Activated CD8-positive, alpha-beta T cell treated with anti-CD3 and anti-CD28 coated beads, Interleukin-2, amount 10 ng/mL, durations not matched to agents 7 days and 5 days (primary cell): ENCODE measurements at regions not wholly inside any gene's neighbourhood (a gene's known extent, or its start where the extent isn't known, plus 50 kb on each side); places are given as distances from the start of the nearest gene placed in this dataset.
A peak's percentile ranks its signal among the peaks of the same experiment; 100 is the strongest.

Experiments
- ATAC-seq: fragments of 150-1000 bp; cut with Tn5 transposase; one replicate; pipeline ENCODE4 v1.10.0; 2021; ENCODE audit warnings: moderate library complexity
- CTCF ChIA-PET: fragments of 350-600 bp; sonication (Branson Sonifier 250); formaldehyde crosslinking; loops from one replicate; lab custom pipeline; 2021; ENCODE audit warnings: antibody characterized with exemption; lab: Charles Lee
- POLR2A ChIA-PET: fragments of 350-600 bp; sonication (Branson Sonifier 250); formaldehyde crosslinking; loops from one replicate; lab custom pipeline; 2021; ENCODE audit warnings: antibody characterized with exemption; lab: Charles Lee
- DNase-seq: peaks from one replicate; pipeline ENCODE4 v3.0.0-alpha.2; 2020
- H3K27ac Mint-ChIP-seq: one replicate; pipeline ENCODE4 v1.8.0; 2021; ENCODE audit warnings: mild to moderate bottlenecking, mixed read lengths
- H3K27me3 Mint-ChIP-seq: one replicate; pipeline ENCODE4 v1.8.0; 2021; ENCODE audit warnings: low read depth, mixed read lengths
- H3K36me3 Mint-ChIP-seq: one replicate; pipeline ENCODE4 v1.8.0; 2021; ENCODE audit warnings: low read depth, mixed read lengths
- H3K4me1 Mint-ChIP-seq: one replicate; pipeline ENCODE4 v1.8.0; 2021; ENCODE audit warnings: low read depth, mixed read lengths
- H3K4me3 Mint-ChIP-seq: one replicate; pipeline ENCODE4 v1.8.0; 2021; ENCODE audit warnings: mild to moderate bottlenecking, mixed read lengths
- H3K9me3 Mint-ChIP-seq: one replicate; pipeline ENCODE4 v1.8.0; 2022; ENCODE audit warnings: mixed read lengths; ENCODE audit not compliant: insufficient read depth

- H3K36me3 Mint-ChIP-seq, result no peaks in the 10 kb centered on the region
- ATAC-seq, result no peak
- no peaks in the 10 kb centered on the region for H3K4me1 Mint-ChIP-seq
- H3K4me3 Mint-ChIP-seq, result no peak overlapping the region
- H3K27ac Mint-ChIP-seq, result no peak overlapping the region
- H3K9me3 Mint-ChIP-seq, result no peaks in the 10 kb centered on the region
- ChIA-PET CTCF (interaction anchor here (1.1 to 2.1 kb wide), 2 partner anchors 190 to 227 kb away, joined by 3 to 7 read pairs; no protein-coding TSS in a partner anchor), POLR2A (no interaction called here)
- peaks cover 8% of the 10 kb centered on the region for H3K27me3 Mint-ChIP-seq
- DNase-seq, result no peak
Observed at GRCh38 chr7:121557034-121557892, 161.2 kb upstream of the FAM3C start.

GRCh38 chr7:121555558-121555957 is 159.4 kb upstream of the FAM3C start:
- no peaks in the 10 kb centered on the region for H3K4me1 Mint-ChIP-seq
- ATAC-seq, result no peak
- CTCF ChIA-PET, result interaction anchor here (0.9 to 2.1 kb wide), 2 partner anchors 160 to 188 kb away, joined by 4 to 7 read pairs; partner anchors contain the start of gene FAM3C

GRCh38 chr7:121547544-121548092 is 151.5 kb upstream of the FAM3C start:
- H3K27me3 Mint-ChIP-seq, result no peaks in the 10 kb centered on the region
- POLR2A ChIA-PET, result interaction anchor here (0.8 kb wide), 1 partner anchor 173 kb away, joined by 3 read pairs; no protein-coding TSS in a partner anchor
- H3K27ac Mint-ChIP-seq, result no peak overlapping the region
- H3K4me1 Mint-ChIP-seq, result peaks cover 30% of the 10 kb centered on the region
- peak; percentile 82 for ATAC-seq
- H3K4me3 Mint-ChIP-seq, result no peak overlapping the region
- peaks cover 3% of the 10 kb centered on the region for H3K9me3 Mint-ChIP-seq
- peaks cover 15% of the 10 kb centered on the region for H3K36me3 Mint-ChIP-seq
- CTCF ChIA-PET, result interaction anchor here (0.8 to 3.8 kb wide), 18 partner anchors 13 to 563 kb away, joined by 3 to 91 read pairs (median 4); partner anchors contain the start of gene FAM3C
- peak; percentile 33 for DNase-seq

More at GRCh38 chr7:121555558-121555957, 159.4 kb upstream of the FAM3C start:
- H3K9me3 Mint-ChIP-seq, result no peaks in the 10 kb centered on the region
- H3K4me3 Mint-ChIP-seq, result no peak overlapping the region
- DNase-seq, result no peak
- peaks cover 4% of the 10 kb centered on the region for H3K27me3 Mint-ChIP-seq
- no peak overlapping the region for H3K27ac Mint-ChIP-seq
- POLR2A ChIA-PET, result no interaction called here
- no peaks in the 10 kb centered on the region for H3K36me3 Mint-ChIP-seq

- Mint-ChIP-seq H3K27ac (no peak overlapping the region), H3K9me3 (peaks cover 3% of the 10 kb centered on the region), H3K36me3 (peaks cover 15% of the 10 kb centered on the region), H3K27me3 (no peaks in the 10 kb centered on the region), H3K4me1 (peaks cover 30% of the 10 kb centered on the region), H3K4me3 (no peak overlapping the region)
- DNase-seq (no peak), ATAC-seq (no peak)
- CTCF ChIA-PET, result interaction anchor here (0.8 to 3.8 kb wide), 17 partner anchors 13 to 562 kb away, joined by 3 to 91 read pairs (median 4); partner anchors contain the start of gene FAM3C
- POLR2A ChIA-PET, result interaction anchor here (0.8 kb wide), 1 partner anchor 173 kb away, joined by 3 read pairs; no protein-coding TSS in a partner anchor
Observed at GRCh38 chr7:121546632-121547543, 150.8 kb upstream of the FAM3C start.

- peaks cover 3% of the 10 kb centered on the region for H3K9me3 Mint-ChIP-seq
- no peaks in the 10 kb centered on the region for H3K27me3 Mint-ChIP-seq
- H3K36me3 Mint-ChIP-seq, result peaks cover 15% of the 10 kb centered on the region
- no peak overlapping the region for H3K4me3 Mint-ChIP-seq
- ChIA-PET CTCF (interaction anchor here (0.7 to 3.9 kb wide), 8 partner anchors 15 to 178 kb away, joined by 3 to 36 read pairs (median 6); no protein-coding TSS in a partner anchor), POLR2A (interaction anchor here (1.1 to 2.3 kb wide), 2 partner anchors 15 to 149 kb away, joined by 3 to 17 read pairs; partner anchors contain the start of gene FAM3C)
- no peak for DNase-seq
- no peak overlapping the region for H3K27ac Mint-ChIP-seq
- no peak for ATAC-seq
- H3K4me1 Mint-ChIP-seq, result peaks cover 30% of the 10 kb centered on the region
Observed at GRCh38 chr7:121545418-121545817, 149.3 kb upstream of the FAM3C start.

DNA sequence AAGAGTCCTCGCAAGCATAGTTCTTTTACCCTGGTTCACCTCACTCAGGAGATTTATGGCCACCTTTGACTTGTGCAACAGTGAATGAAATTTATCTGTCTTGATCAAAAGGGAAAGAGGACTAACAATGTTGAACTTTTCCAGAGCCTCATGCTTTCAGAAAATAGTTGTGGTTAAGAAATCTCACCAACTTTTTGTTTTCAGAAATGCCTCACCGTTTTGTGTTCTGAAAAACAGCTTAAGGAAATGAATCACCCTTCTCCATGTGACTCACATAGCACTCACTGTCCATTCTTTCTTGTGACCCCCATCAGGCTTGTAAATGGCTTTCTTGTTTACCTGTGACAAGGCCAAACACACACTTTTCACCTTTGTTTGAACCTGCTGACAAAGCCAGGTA is 148.6 kb upstream of the FAM3C start:
- H3K27me3 Mint-ChIP-seq, result no peaks in the 10 kb centered on the region

DNA sequence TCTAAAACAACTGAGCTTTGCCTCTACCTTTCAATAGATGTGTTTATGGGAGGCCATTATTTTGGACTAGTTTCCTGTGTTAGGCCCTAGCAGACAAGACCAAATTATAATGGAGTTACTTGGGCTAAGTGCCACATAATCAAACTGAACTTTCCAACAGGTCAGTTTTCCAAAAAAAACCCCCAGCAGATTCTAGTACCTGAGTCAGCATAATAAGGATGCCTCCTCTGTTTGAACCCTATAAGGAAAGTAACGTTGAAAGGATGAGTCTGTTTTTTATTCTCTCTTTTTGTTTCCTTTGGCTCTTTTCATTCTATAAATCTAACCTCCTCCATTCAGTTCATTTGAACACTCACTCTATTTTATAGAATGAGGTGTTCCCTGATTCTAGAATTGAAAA is 148.1 kb upstream of the FAM3C start:
- no peak for ATAC-seq
- no peak overlapping the region for H3K4me3 Mint-ChIP-seq
- DNase-seq, result no peak
- H3K4me1 Mint-ChIP-seq, result peaks cover 38% of the 10 kb centered on the region
- H3K27me3 Mint-ChIP-seq, result no peaks in the 10 kb centered on the region
- ChIA-PET CTCF (interaction anchor here (0.7 to 3.9 kb wide), 8 partner anchors 10 to 177 kb away, joined by 3 to 36 read pairs (median 6); no protein-coding TSS in a partner anchor), POLR2A (interaction anchor here (1.1 to 2.3 kb wide), 2 partner anchors 13 to 148 kb away, joined by 3 to 17 read pairs; partner anchors contain the start of gene FAM3C)
- H3K9me3 Mint-ChIP-seq, result peaks cover 3% of the 10 kb centered on the region
- no peak overlapping the region for H3K27ac Mint-ChIP-seq
- H3K36me3 Mint-ChIP-seq, result peaks cover 17% of the 10 kb centered on the region

More for the DNA sequence above, 148.6 kb upstream of the FAM3C start:
- H3K27ac Mint-ChIP-seq, result peak overlapping the region; percentile 64
- H3K4me3 Mint-ChIP-seq, result no peak overlapping the region
- CTCF ChIA-PET, result interaction anchor here (0.7 to 3.9 kb wide), 8 partner anchors 14 to 177 kb away, joined by 3 to 36 read pairs (median 6); no protein-coding TSS in a partner anchor
- POLR2A ChIA-PET, result interaction anchor here (1.1 to 2.3 kb wide), 2 partner anchors 14 to 149 kb away, joined by 3 to 17 read pairs; partner anchors contain the start of gene FAM3C
- peaks cover 35% of the 10 kb centered on the region for H3K4me1 Mint-ChIP-seq
- peaks cover 3% of the 10 kb centered on the region for H3K9me3 Mint-ChIP-seq
- DNase-seq (no peak), ATAC-seq (peak; percentile 71)
- H3K36me3 Mint-ChIP-seq, result peaks cover 17% of the 10 kb centered on the region

DNA sequence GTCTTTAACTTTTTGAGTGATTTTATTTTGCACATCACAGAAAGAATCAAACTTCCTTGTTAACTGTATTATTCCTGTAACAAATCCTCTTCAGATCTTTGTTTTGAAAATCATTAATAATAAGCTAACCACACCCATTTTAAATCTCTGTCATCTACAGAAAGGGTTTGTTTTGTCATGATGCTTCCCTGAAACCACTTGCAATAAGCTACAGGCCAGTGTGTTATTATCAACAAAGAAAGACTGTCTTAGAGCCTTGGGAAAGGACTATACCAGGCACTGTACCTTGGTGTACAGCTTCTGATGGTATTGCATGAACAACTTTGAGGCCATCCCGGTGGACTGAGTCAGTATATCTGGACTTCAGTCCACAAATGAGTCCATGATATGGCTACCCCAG is 145.3 kb upstream of the FAM3C start:
- Mint-ChIP-seq H3K27me3 (no peaks in the 10 kb centered on the region), H3K4me1 (peaks cover 34% of the 10 kb centered on the region), H3K4me3 (no peak overlapping the region), H3K9me3 (peaks cover 6% of the 10 kb centered on the region), H3K36me3 (peaks cover 24% of the 10 kb centered on the region), H3K27ac (no peak overlapping the region)
- CTCF ChIA-PET, result interaction anchor here (1.2 kb wide), 1 partner anchor 165 kb away, joined by 3 read pairs; no protein-coding TSS in a partner anchor
- POLR2A ChIA-PET, result no interaction called here
- DNase-seq (no peak), ATAC-seq (no peak)

DNA sequence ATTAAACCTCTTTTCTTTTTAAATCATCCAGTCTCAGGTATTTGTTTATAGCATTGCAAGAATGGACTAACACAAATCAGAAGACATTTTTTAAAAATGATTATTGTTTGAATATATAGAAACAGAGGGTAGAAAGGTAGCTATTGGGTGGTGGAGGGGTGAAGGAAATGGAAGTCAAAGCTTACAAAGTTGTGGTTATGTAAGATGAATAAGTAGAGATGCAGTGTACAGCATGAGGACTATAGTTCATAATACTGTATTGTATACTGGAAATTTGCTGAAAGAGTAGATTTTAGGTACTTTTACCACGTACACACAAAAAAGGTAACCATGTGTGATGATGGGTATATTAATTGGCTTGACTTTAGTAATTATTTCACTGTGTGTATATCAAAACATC is 144.0 kb upstream of the FAM3C start:
- ChIA-PET CTCF (no interaction called here), POLR2A (interaction anchor here (0.8 kb wide), 1 partner anchor 9 kb away, joined by 3 read pairs; no protein-coding TSS in a partner anchor)
- DNase-seq, result no peak
- Mint-ChIP-seq H3K4me1 (peaks cover 23% of the 10 kb centered on the region), H3K27me3 (no peaks in the 10 kb centered on the region), H3K36me3 (peaks cover 20% of the 10 kb centered on the region), H3K9me3 (peaks cover 3% of the 10 kb centered on the region), H3K4me3 (no peak overlapping the region), H3K27ac (no peak overlapping the region)
- ATAC-seq, result no peak

DNA sequence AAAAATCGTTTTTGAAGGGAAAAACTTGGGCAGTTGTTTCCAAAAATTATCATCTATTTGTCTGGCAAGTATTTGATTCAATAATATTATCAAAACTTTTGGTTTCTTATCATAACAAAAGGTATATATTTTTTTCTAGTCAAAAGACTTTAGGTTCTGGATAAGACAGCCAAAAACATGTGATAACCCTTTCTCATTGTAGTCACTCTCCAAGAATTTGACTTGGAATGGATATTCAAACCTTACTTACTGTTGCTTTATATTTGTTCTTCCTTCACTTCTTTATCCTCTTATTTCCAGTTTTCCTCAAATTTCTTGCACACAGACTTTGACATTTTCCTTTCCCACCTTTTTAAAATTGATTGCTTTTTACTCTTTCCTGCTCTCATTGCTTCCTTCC is 140.9 kb upstream of the FAM3C start:
- CTCF ChIA-PET, result no interaction called here
- H3K9me3 Mint-ChIP-seq, result peaks cover 3% of the 10 kb centered on the region
- POLR2A ChIA-PET, result no interaction called here
- ATAC-seq, result no peak
- H3K27me3 Mint-ChIP-seq, result no peaks in the 10 kb centered on the region
- no peak for DNase-seq
- H3K36me3 Mint-ChIP-seq, result peaks cover 9% of the 10 kb centered on the region
- no peak overlapping the region for H3K27ac Mint-ChIP-seq
- H3K4me3 Mint-ChIP-seq, result no peak overlapping the region
- peaks cover 9% of the 10 kb centered on the region for H3K4me1 Mint-ChIP-seq
